NCI-H1105 (cell line): ENCODE measurements at regions not wholly inside any gene's neighbourhood (a gene's known extent, or its start where the extent isn't known, plus 50 kb on each side); places are given as distances from the start of the nearest gene placed in this dataset.
A peak's percentile ranks its signal among the peaks of the same experiment; 100 is the strongest.
"Not testable (repeated sequence)": the region's sequence is repeated elsewhere in the genome, so short reads cannot be mapped to it uniquely, and the experiment has no call there.

Experiments
- DNase-seq: peaks from one replicate; lab custom pipeline; 2025; lab: John Stamatoyannopoulos, UW

DNA sequence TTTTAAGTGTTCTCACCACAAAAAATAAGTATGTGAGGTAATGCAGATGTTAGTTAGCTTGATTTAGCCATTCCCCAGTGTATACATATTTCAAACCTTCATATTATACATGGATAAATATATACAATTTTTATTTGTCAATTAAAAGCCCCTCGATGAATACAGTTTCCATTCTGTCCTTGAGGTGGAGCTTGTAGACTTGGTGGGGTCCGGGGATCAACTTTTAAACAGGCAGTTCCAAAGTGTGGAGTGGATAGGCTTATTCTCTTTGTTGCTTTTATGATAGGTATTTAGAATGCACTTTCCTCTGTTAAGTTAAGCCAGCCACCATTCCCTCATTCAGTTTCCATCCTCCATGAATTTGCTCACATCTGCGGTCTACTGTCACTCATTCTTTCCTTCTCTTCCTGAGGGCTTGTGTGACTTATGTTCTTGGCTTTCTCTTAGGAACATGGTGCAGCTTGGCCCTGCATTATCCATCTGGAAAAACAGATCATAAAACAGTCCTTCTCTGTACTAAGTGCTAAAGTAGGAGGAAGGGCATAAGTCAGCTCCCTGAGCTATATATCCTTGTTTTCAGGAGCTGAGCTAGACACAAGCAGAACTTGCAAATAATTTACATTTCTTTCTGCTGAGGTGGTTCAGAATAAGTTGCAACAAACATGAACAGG is 149.1 kb downstream of the NFKBIZ start:
- no peak for DNase-seq

DNA sequence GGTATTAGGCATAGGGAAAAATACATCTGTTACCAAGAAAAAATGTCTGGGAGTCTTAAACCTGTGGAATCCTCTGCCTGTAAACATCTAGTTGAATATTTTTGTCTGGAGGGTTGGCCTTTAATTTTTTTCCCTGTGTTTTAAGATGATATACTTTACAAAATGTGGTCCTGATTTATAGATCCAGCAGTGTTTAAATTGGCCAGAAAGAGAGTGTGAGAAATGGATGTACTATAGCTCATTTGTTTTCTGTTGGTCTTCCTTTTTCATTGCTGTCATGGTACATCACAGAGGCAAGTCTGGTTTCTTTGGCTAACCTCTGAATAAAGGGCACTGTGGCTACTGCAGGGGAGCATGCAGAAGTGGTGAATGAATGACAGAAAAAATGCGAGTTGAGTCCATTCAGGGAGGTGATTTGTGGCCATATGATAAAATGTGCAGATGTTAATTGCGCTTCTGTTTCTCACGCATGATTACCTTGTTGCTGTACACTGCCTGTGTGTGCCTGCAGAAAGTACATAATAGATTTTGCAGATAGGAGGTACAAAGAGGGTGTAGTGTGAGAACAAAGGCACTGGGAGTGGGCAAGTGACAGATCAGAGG is 150.0 kb downstream of the NFKBIZ start:
- no peak for DNase-seq

DNA sequence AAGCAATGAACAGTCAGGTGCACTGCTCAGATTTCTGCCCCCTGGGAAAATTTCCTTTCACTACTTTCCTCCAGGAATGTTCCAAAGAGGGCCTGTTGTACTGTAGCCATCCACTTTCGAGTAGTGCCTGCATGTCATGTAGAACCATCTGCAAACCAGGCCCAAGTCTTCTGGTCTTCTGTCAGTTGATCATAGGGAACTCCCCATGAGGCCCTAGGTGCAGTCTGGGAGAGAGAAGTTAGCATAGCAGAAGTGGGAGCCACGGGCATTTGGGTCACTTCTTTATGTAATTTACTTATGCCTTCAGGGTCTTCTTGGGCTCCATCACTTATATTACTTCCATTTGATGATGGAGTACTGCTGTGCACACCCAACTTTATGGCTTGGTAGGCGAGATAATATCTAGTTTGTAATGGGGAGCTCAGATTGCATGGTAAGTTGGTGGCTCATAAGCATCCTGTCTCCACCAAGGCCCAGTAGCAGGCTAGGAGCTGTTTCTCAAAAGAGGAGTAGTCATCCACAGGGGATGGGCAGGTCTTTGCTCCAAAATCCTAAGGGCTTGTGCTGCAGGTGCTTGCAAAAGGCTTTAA is 151.4 kb downstream of the NFKBIZ start:
- DNase-seq = no peak

DNA sequence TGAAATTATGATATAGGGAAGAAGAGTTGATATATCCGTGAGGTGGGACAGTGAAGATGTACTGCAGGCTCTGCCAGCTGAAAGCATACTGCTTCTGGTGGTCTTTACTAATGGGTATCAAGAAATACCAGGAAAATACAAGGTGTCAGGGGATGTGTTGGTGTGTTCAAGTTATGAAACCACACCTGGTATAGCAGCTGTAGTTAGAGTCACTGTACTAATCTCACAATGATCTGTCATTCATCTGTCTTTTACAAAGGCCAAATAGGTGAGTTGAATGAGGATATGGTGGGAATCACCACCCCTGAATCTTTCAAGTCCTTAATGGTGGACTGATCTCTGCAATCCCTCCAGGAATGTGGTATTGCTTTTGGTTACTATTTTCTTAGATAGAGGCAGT is 152.7 kb downstream of the NFKBIZ start:
- DNase-seq = no peak

DNA sequence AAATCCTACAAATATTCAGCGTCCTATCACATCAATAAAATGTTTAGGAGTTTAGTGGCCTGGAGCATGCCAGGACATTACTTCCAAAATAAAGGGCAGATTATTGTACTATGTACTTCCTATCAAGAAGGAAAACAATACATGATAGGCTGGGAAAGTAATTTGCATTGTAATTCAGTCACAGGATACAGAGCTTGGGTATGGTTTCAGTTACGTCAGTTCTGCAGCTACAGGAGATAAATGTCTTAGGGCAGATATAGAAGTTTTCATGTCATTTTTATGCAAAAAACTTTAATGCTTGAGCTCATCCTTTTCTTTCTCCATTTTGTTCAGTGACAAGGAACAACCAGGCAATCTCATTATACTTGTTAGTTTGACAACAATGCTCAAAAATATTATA is 155.2 kb downstream of the NFKBIZ start:
- DNase-seq = no peak

DNA sequence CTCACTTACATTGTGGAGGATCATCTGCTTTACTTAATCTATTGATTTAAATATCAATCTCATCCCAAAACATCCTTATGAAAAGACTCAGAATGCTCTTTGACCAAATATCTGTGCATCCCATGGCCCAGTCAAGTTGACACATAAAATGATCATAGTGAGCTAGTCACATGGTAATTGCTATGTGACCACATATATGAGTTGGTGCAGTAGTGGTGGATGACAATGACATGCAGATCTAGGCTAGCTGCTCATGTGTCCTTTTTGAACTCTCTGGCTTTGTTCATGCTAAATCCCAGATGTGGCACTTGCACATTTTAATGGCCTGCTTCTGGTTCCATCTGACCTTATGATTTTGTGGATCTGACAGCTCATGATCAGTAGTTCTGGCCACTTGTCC is 156.2 kb downstream of the NFKBIZ start:
- no peak for DNase-seq

DNA sequence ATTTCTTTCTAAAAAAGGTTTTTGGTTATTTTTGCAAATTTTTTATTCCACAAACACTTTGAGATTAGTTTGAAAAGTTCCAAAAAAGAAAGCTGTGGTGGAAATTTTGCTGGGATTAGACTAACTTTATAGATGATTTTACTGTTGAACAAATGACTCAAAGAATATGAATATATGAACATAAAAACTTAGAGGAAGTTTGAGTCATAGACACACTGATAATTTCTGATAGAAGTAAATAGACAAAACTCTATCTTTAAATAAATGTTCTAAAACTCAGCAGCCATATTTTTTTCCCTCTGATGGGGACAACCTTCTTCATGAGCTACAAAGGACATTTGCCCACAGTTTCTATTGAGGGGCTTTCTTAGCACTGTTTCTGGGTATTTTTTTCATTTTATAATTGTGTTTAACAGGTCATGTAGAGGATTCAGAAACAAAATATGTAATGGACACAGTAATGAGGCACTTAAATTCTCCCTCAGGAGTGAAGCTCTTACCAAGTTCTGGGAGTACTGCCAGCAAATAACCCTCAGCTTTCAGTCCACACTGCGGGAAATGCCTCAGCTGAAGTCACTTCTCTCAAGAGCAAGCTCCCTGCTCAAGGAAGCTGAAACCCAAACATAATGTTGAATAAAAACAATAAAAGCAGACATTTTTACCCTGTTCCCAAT is 157.6 kb downstream of the NFKBIZ start:
- DNase-seq = peak; percentile 79

DNA sequence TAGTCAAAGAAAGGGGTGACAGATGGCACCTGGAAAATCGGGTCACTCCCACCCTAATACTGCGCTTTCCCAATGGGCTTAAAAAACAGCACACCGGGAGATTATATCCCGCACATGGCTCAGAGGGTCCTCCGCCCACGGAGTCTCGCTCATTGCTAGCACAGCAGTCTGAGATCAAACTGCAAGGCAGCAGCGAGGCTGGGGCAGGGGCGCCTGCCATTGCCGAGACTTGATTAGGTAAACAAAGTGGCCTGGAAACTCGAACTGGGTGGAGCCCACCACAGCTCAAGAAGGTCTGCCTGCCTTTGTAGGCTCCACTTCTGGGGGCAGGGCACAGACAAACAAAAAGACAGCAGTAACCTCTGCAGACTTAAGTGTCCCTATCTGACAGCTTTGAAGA is 159.1 kb downstream of the NFKBIZ start:
- not testable (repeated sequence) for DNase-seq

DNA sequence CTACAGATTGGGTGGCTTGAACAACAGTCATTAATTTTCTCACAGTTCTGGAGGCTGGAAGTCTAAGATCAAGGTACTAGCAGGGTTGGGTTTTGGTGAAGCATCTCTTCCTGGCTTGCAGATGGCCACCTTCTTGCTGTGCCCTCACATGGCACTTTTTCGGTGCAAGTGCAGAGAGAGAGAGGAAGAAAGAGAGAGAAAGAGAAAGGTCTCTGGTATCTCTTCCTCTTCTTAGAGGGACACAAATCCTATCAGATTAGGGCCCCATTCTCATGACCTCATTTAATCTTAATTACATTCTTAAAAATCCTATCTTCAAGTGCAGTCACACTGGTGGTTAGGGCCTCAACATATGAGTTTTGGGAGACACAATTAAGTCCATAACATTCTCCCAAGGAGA is 167.1 kb downstream of the NFKBIZ start:
- DNase-seq = no peak

DNA sequence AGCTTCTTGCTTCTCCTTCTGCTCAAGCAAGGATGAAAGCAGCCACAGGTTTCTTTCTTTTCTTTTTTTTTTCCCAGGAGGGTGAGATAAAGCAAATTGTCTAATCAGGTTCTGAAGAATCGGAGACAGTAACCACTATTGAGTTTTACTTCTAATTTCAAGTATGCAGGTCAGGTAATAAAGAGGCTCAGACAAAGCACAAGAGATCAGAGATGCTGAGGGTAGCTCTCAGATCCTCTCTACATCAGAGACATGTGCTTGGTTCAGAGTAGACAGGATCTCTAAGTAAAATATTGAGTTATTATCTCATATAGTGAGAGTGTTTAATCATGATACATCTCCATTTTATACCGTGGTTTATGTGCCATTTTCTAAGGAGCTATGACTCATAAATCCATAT is 168.5 kb downstream of the NFKBIZ start:
- no peak for DNase-seq

DNA sequence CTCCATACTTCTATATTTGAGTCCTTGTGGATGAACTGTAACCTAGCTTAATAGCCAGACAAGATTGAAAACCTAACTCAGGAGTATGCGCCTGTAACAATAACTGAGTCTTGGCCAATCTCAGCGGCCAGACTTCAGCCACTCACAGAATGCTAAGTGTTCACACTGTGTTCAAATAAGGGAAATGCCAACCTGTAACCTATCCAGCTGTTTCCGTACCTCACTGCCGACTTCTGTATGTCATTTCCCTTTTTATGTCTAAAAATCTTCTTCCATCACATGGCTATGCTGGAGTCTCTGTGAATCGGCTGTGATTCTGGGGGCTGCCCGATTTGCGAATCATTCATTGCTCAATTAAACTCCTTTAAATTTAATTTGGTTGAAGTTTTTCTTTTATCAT is 169.2 kb downstream of the NFKBIZ start:
- DNase-seq = no peak

DNA sequence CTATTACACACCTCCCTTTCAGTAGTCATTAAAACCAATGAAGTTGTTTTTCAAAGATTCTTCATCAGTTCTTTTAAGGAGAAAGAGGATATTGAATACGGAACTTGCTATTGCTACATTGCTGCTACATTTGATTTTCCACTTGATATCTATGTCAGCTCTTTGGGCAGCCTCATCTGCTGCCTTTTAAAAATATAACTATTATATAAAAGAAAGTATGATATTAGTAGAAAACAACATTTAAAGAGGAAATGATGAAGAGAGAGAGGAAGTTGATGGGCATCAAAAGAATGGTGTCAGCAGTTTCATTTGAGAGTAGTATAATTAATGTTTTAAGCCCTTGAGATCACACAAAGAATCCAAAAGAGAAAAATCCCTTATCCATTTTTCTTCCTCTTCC is 171.4 kb downstream of the NFKBIZ start:
- DNase-seq = no peak

DNA sequence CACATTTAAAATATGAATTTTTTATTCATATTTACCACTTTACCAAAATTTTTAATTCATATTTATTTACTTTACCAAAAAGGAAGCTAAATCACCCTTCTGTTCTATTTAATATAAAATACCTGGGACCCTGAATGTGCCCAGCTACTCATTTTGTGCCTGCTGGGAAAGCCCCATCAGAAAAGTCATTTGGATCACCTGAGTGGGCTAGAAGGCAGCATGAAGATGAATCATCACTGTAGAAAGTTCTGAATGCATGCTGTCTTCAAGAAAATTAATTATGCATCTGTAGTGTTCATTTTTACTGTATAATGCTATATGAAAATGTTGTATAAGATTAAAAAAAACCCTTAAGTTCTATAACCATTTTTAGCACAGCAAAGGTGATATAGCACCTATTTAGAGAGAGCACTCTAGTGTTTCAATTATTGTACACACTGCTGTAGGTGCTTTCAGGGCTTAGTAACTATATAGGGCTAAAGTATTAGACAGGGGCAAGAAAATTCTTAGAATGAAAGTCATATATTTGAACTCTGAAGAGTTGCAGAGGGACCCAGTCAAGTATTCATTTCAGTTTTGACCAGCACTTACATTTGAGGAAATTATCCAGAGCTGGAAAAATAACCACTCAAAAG is 175.1 kb downstream of the NFKBIZ start:
- no peak for DNase-seq

DNA sequence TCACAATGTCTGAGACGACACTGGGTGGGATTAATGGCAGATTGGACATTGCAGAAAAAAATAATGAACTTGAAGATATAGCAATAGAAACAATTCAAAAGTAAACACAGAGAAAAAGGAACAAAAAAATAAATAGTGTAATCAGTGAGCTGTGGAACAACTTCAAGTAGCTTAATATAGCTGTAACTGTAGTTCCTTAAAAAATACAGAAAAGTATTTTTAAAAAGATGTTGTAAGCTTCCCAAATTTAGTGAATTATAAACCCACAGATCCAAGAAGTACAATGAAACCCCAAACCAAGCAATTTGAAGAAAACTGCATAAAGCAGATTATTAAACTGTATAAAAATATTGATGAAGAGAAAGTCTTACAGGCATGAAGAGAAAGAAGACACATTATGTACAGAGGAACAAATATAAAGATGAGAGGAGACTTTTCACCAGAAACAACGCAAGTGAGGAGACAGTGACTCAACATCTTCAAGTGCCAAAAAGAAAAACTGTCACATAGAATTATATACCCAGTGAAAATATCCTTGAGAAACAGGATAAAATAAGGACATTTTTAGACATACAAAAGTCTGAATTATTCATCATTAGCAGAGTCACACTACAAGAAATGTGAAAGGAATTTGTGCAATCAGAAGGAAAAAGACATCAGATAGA is 176.4 kb downstream of the NFKBIZ start:
- DNase-seq = no peak

DNA sequence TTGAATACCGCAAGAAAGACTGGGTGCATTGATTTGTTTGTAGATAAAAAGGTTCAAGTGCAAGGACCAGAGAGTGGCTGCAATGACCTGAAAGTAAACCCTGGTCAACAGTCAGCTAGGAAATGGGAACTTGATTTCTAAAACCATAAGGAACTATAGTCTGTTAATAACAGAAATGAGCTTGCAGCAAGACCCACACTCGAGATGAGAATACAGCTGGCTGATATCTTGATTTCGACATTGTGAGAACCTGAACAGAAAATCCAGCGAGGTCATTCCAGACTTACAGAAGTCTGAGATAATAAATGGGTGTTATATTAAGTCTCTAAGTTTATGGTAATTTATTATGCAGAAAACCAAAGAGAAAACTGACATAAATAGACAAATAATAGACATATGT is 177.3 kb downstream of the NFKBIZ start:
- DNase-seq = no peak

DNA sequence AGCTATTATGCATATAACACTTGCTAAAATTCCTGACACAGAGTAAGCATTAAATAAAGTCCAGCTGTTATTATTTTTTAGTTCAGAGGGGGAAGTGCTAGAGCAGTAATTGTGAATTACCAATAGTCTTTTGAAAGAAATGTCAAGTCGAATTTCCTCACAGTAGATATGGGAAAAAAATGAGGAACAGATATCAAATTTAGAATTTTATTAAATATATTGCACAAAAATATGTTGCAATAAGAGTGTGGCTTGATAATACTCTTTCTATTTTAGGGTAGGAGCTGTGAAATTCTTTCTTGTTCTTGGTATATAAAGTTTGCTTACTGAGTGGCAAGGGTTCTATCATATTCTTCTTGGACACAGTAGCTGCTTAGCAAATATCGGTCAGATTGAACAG is 181.3 kb downstream of the NFKBIZ start:
- DNase-seq = no peak

DNA sequence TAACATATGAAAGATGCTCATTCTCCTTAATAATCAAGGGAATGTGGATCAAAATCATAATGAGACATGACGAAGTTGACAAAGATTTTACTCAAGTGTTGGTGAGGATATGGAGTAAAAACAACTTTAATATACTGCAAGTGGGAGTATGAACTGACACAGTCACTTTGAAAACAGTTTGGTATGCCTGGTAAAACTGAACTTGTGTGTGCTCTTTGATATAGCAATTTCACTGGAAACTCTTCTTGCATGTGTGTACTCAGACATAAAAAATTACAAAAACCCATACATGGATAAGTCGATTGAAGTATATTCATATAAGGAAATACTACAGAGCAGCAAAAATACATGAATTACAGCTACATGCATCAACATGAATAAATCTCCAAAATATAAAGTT is 182.5 kb downstream of the NFKBIZ start:
- DNase-seq = no peak

DNA sequence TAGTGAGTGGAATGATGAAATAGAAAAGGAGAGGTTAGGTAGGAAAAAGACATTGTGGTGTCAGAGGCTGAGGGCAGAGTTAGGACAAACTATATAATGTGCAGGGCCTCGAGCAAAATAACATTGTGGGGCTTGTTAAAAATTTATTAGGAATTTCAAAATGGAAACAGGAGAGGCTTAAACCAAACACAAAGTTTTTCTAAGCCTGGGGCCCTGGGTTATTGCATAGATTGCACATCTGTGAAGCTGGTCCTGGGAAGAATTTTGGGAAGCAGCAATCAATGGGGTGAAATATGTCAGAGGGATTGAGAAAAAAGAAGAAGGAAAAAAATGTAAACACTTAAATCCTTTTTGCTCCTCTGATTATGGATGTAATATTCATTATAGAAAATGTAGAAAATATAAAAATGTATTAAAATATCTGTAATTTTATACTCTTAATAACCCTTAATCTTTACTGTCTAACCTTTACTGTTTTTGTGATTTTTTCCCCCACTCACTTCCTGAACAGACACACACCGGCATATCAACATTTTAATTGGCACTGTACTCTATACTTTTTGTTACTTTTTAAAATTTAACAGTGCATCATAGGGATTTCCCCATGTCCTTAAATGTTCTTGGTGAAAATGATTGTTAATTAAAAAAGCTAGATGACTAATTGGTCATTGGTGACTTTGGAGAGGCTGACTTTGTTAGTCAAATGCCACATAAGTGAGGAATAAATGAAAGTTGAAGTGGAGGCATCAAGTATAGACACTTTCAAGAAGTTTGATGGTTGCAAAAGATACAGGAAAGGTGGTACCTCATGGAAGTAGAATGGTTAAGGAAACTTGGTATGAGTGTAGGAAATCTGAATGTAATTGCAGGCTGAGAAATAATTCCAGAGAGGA is 183.4 kb downstream of the NFKBIZ start:
- no peak for DNase-seq

DNA sequence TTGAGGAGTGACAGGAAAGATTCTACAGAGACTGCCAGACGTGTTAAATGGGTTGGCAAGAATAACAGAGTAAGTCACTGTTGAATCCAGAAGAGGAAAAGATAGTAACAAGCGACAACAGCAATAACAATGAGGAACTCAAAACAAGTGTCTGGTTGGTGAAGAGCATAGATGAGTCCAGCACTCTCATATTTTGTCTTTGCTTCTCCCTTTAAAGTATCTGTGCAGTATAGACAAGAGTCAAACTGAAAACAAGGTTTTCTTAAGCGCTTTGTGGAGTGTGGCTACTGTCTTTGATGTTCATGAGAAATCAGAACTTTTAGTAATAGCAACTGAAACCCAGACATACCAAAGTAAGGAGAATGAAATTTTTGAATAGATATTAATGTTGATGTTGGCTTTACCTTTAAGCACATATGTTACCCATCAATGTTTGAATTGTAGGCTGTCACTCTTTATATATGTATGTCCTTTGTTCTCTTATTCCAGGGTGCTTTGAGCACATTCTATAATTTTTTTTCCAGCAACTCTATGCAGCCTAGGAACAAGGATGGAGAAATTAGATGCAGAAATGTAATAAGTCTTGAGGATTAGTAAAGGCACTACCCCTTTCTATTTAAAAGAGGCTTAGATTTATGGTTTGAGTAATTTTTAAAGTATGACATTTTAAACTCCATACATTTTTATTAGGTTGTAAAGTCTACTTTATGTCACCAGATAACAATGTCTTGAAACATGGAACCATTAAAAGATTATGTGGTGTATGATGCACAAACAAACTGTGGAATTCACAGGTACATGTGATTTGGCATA is 185.5 kb downstream of the NFKBIZ start:
- no peak for DNase-seq

DNA sequence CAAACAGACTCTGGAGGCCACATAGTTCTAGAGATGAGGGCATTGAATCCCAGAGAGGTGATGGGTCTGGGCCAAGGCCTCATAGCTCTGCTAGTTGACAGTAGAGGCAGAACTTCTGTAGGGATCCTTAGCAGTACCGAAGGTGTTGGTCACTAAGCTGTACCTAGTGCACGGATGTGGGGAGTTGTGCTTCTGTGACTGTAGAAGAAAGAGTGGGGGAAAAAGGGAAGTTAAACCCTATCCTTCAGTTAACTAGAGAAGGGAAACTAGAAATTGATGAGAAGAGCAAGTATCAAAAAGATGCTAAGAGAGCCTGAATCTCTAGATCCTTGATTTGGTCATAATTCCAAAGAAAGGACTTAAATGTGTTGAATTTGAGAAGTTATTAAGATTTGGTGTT is 186.7 kb downstream of the NFKBIZ start:
- no peak for DNase-seq
